HUES64 (cell line): ENCODE measurements at regions not wholly inside any gene's neighbourhood (a gene's known extent, or its start where the extent isn't known, plus 50 kb on each side); places are given as distances from the start of the nearest gene placed in this dataset.

Experiments
- H3K27ac ChIP-seq: 2 replicates; pipeline ENCODE4 v1.7.0; 2013; ENCODE audit warnings: low read depth, low read length, inconsistent platforms
- H3K27me3 ChIP-seq: 2 replicates; pipeline ENCODE4 v1.6.1; 2013; ENCODE audit warnings: mild to moderate bottlenecking, low read length; ENCODE audit not compliant: insufficient read depth
- H3K36me3 ChIP-seq: 2 replicates; pipeline ENCODE4 v1.6.1; 2013; ENCODE audit warnings: mild to moderate bottlenecking, low read length; ENCODE audit not compliant: insufficient read depth
- H3K4me1 ChIP-seq: 2 replicates; pipeline ENCODE4 v1.6.1; 2013; ENCODE audit warnings: mild to moderate bottlenecking, low read length, moderate library complexity; ENCODE audit not compliant: insufficient read depth
- H3K4me3 ChIP-seq: 2 replicates; pipeline ENCODE4 v1.5.1; 2013; ENCODE audit warnings: mild to moderate bottlenecking, low read length, moderate library complexity
- H3K9ac ChIP-seq: 2 replicates; pipeline ENCODE4 v1.6.1; 2013; ENCODE audit warnings: mild to moderate bottlenecking, low read depth, low read length
- H3K9me3 ChIP-seq: 2 replicates; pipeline ENCODE4 v1.6.1; 2013; ENCODE audit warnings: low read depth, low read length; ENCODE audit not compliant: insufficient read depth
- WGBS: fragments of 150-250, 120-280 bp; methylation state at CpG from one replicate; pipeline ENCODE4 v1.1.7; 2013; ENCODE audit warnings: missing lambda C conversion rate; 5-methylcytosine and 5-hydroxymethylcytosine counted together

DNA sequence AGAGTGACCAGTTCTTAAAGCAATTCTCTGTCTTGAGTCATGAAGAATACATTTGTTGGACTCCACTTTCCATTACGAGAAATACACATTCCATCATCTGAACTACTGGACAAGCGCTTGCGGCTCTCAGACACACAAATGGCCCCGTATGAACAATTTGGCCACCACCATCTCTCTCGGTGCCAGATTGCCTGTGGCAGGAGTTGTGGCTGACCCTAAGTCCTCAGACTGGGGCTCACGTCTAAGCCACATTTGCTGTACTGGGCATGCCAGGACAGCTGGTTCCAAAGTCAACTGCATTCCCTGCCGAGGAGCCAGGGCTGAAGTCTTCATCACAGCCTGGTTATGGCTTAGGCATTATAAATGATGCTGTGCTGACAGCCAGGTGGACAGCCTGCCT, 227.5 kb downstream of the MIAT start:
- Histone ChIP-seq H3K4me1 (no peaks in the 10 kb centered on the region), H3K4me3 (no peak overlapping the region), H3K9ac (no peak overlapping the region), H3K9me3 (no peaks in the 10 kb centered on the region), H3K36me3 (no peaks in the 10 kb centered on the region), H3K27me3 (no peaks in the 10 kb centered on the region; the same call in 1 of the 2 replicates), H3K27ac (no peak overlapping the region)
- WGBS: 93% methylated on average over 7 of the region's 7 CpGs

DNA sequence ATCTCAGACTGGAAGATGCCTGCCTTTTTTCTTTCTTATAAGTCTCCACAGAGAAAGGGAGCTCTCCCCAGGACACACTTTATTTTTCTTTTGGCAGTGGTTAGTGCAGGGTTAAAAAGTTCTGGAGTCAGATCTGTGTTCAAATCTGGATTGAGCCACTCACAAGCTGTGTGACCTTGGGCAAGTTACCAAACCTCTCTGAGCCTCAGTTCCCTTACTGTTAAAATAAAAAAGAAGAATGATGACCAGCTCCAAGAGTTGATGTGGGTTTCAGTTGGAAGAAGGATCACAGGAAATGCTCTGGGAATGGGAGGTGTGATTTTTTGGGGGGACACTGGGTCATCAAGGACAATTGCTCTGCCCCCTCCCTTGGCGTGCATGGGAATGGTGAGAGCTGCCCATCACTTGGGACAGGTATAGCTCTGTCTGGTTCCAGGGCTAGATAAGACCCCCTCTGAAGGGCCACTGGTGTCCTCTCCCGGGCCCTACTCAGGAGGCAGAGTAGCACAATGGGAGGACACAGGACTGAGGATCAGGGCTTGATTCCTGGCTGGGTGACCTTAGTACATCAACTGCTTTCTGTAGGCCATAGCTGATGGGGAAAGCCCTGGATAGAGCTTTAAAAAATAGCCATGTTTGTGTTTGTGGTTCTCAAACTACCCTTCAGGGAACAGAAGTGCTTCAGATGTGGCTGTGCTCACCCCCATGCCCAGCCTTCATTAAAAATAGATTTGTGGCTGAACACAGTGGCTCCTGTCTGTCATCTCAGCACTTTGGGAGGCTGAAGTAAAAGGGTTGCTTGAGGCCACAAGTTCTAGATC, 228.3 kb downstream of the MIAT start:
- no peak overlapping the region for H3K9ac ChIP-seq
- H3K27ac ChIP-seq: no peak overlapping the region
- WGBS: 71% methylated on average over 2 of the region's 2 CpGs
- H3K9me3 ChIP-seq: no peaks in the 10 kb centered on the region
- H3K4me3 ChIP-seq: no peak overlapping the region
- no peaks in the 10 kb centered on the region for H3K4me1 ChIP-seq
- H3K36me3 ChIP-seq: no peaks in the 10 kb centered on the region
- no peaks in the 10 kb centered on the region; the same call in 1 of the 2 replicates for H3K27me3 ChIP-seq

DNA sequence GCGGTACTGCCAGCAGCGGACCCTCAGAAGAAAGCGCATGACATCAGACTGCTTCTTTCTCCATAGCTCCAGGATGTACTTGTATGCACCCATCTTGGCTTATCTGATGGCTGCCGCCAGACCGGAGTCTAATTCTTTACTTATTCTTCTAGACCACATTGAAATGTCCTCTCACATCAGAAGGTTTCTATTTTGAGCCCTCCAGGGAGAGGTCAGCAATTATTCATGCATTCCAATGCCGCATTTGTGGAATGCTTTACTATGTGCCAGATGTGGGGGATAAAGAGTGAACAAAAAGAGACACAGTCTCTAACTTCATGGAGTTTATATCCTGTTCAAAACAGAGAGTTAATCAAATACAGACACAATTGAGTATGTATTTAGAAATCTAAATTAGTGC, 230.1 kb downstream of the MIAT start:
- Histone ChIP-seq H3K36me3 (no peaks in the 10 kb centered on the region), H3K4me3 (no peak overlapping the region), H3K27ac (no peak overlapping the region), H3K9me3 (no peaks in the 10 kb centered on the region), H3K27me3 (no peaks in the 10 kb centered on the region; the same call in 1 of the 2 replicates), H3K4me1 (no peaks in the 10 kb centered on the region), H3K9ac (no peak overlapping the region)
- 79% methylated on average over 6 of the region's 6 CpGs for WGBS

DNA sequence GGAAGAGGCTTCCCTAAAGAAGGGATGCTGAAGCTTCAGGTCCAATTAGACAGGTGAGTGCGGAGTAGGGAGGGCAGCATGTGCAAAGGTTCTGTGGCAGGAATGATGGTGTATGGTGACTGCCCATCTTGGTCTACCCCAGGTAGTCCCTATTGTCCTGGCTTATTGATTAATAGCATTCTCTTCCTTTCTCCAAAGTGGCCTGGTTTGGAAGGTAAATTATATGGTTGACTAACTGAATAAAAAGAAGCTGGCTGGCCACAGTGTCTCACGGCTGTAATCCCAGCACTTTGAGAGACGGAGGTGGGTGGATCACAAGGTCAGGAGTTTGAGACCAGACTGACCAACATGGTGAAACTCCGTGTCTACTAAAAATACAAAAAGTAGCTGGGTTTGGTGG, 230.5 kb downstream of the MIAT start:
- 88% methylated on average over 4 of the region's 4 CpGs for WGBS
- Histone ChIP-seq H3K4me3 (no peak overlapping the region), H3K4me1 (peaks cover 1% of the 10 kb centered on the region), H3K27ac (no peak overlapping the region), H3K36me3 (no peaks in the 10 kb centered on the region), H3K9me3 (no peaks in the 10 kb centered on the region), H3K9ac (no peak overlapping the region), H3K27me3 (no peaks in the 10 kb centered on the region; the same call in 1 of the 2 replicates)

DNA sequence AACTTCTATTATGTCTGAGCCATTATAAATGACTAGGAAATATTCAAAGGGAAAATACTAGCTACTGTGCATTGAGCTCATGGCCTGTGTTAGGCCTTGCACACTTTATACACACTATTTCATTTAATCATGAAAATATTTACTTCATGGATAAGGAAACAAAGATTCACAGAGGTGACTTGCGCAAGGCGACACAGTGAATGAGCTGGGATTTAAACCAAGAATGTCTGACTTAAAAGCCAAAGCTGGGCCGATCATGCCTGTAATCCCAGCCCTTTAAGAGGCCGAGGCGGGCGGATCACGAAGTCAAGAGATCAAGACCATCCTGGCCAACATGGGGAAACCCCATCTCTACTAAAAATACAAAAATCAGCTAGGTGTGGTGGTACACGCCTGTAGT, 231.5 kb downstream of the MIAT start:
- H3K4me1 ChIP-seq: peaks cover 11% of the 10 kb centered on the region
- no peaks in the 10 kb centered on the region for H3K9me3 ChIP-seq
- H3K27ac ChIP-seq: no peak overlapping the region
- H3K9ac ChIP-seq: no peak overlapping the region
- 92% methylated on average over 8 of the region's 8 CpGs for WGBS
- no peak overlapping the region for H3K4me3 ChIP-seq
- H3K36me3 ChIP-seq: no peaks in the 10 kb centered on the region
- no peaks in the 10 kb centered on the region; the same call in 1 of the 2 replicates for H3K27me3 ChIP-seq

DNA sequence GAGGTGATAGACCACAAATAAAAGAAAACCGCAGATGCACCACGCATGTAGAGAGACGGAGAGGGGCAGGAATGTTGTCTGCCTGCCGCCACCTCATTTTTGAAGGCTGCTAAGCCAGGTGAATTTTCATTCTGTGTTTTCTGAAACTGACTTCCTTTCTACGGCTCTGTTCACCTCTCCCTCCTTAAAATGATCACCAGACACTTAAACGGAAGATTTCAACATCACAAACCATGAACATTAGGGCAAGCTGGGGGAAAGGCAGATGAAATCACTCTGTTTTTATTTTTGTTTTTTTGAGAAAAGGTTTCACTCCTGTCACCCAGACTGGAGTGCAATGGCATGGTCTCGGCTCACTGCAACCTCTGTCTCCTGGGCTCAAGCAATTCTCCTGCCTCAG, 232.4 kb downstream of the MIAT start:
- no peaks in the 10 kb centered on the region; the same call in 1 of the 2 replicates for H3K27me3 ChIP-seq
- WGBS: 87% methylated on average over 7 of the region's 7 CpGs
- no peak overlapping the region for H3K9ac ChIP-seq
- H3K9me3 ChIP-seq: no peaks in the 10 kb centered on the region
- H3K27ac ChIP-seq: no peak overlapping the region
- H3K4me1 ChIP-seq: peaks cover 13% of the 10 kb centered on the region
- no peaks in the 10 kb centered on the region for H3K36me3 ChIP-seq
- H3K4me3 ChIP-seq: no peak overlapping the region

DNA sequence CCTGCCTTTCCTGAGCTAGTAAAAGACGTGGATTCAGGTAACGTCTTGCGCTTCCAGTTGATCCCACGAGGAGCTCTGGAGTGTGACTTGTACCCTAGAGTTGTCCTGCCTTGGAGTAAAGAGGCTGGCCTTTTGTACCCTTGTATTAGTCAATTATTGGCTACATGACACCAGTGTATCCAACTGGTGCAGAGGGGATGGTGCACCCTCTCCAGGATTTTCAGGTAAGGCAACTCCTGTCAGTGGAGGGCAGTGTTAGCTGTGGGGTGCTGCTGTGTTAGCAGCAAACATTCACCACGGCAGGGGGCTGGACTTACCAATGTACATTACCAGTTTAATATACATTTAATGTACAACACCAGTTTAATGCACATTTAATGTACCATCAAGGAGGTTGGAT, 233.5 kb downstream of the MIAT start:
- 65% methylated on average over 5 of the region's 5 CpGs for WGBS
- Histone ChIP-seq H3K27ac (no peak overlapping the region), H3K9me3 (no peaks in the 10 kb centered on the region), H3K4me3 (no peak overlapping the region), H3K9ac (no peak overlapping the region), H3K36me3 (no peaks in the 10 kb centered on the region), H3K4me1 (peaks cover 13% of the 10 kb centered on the region), H3K27me3 (no peaks in the 10 kb centered on the region; the same call in 1 of the 2 replicates)

DNA sequence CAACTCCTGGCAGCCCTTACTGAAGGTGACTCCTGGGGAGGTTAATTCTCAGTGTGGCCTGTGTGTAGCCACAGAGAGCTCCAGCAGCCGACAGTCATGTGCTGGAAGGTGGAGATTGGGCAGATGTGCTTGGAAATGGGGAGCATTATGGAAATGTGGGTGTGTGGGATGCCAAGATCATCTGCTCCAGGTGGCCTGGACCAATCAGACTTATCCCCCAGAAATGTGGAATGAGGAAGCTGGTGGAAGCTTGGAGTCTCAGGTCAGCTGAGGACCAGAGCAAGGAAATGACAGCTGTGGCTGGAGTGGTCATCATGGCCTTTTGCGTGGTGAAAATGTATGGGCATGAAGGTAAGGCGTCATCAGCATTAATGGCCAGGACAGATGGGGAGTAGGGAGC, 234.0 kb downstream of the MIAT start:
- no peak overlapping the region for H3K9ac ChIP-seq
- H3K4me1 ChIP-seq: peaks cover 13% of the 10 kb centered on the region
- no peak overlapping the region for H3K27ac ChIP-seq
- H3K4me3 ChIP-seq: no peak overlapping the region
- 88% methylated on average over 3 of the region's 3 CpGs for WGBS
- no peaks in the 10 kb centered on the region for H3K36me3 ChIP-seq
- no peaks in the 10 kb centered on the region for H3K9me3 ChIP-seq
- H3K27me3 ChIP-seq: no peaks in the 10 kb centered on the region; the same call in 1 of the 2 replicates

DNA sequence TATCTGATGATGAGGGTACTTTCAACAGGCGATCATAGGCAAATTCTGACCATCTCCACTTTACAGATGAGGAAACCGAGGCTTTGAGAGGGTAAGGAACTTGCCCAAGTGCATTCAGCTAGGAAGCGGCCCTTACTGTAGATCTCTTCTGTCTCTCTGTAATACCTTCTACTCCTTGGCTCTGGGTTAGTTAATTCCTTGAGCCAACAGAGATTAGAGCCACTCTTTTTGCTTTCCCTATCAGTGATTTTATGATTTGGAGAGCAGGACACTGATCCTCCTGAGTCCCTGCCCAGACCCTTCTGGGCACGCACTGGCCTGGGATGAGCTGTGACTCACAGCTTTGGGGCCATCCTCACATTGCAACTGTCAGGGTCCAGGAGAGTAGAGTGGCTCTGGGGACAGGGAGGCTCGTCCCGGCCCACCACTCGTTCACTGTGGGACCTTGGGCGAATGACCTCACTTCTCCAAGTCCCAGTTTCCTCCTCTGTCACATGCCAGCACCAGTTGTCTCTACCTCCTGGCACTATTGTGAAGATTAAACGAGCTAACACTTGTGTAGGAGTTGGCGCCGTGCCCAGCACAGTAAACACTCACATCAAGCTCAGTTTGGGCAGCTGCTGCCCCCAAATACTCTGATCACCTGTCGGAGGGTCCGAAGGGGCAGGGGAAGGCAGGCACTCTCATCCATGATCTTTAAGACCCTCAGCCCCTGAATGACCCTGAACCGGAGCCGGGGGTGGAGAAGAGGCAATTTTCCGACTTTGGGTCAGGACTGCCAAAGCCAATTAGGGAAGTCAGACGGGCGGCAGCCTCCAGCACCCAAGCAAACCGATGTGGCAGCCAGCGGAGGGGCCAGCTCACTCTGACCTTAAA, 235.0 kb downstream of the MIAT start:
- Histone ChIP-seq H3K27me3 (no peaks in the 10 kb centered on the region; the same call in 1 of the 2 replicates), H3K4me1 (peaks cover 13% of the 10 kb centered on the region), H3K27ac (no peak overlapping the region), H3K36me3 (no peaks in the 10 kb centered on the region), H3K9ac (no peak overlapping the region), H3K4me3 (no peak overlapping the region), H3K9me3 (no peaks in the 10 kb centered on the region)
- WGBS: 82% methylated on average over 20 of the region's 20 CpGs

DNA sequence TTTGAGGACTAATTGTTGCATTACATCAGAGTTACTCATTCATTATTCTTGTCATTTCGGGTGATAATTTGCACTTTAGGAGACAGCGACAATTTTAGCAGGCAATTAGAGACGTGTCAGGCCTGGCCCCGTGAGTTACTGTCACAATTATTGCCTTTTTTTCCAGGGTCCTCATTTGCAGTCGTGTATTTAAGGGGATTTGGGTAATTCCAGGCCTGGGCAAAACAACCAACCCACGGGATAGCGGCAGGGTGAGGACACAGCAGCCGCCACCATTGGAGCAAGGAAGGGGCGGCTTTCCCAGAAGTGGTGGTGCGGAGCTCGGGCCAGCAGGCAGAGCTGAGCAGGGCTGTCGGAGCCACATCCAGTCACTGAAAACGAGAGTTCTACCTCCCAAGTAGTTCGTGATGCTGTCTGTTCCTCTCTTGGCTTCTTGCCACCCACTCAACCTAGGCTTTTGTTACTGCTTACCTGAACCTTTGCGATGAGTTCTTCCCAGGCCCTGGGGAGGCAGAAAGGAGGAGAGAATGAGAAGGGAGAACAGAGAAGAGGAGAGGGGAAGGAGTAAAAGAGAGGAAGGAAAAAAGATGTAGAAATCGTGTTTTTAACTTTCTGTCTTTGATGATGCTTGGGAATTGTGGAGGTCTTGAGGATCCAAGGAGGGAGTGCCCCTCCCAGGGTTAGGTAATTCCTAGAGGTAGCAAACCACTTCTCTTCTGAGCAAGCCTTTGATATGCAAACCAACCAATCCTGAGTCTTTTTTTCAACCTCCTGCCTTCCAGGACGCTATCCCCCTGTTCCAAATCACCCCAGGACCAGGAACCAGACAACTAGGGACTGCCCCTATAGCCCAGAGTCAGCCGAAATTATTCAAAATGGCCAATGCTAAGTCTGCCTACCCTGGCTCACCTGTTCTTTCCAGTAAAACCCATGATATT, 236.1 kb downstream of the MIAT start:
- 43% methylated on average over 18 of the region's 18 CpGs for WGBS
- Histone ChIP-seq H3K27ac (no peak overlapping the region), H3K9me3 (no peaks in the 10 kb centered on the region), H3K4me1 (peaks cover 13% of the 10 kb centered on the region), H3K36me3 (no peaks in the 10 kb centered on the region), H3K4me3 (no peak overlapping the region), H3K9ac (no peak overlapping the region), H3K27me3 (no peaks in the 10 kb centered on the region; the same call in 1 of the 2 replicates)
